Spleen (tissue), 11 donors: ENCODE measurements at regions not wholly inside any gene's neighbourhood (a gene's known extent, or its start where the extent isn't known, plus 50 kb on each side); places are given as distances from the start of the nearest gene placed in this dataset.

ENCODE experiments used
- DNase-seq: peaks from one replicate; pipeline ENCODE4 v3.0.0-alpha.2; 2020
- H3K27ac ChIP-seq, 8 donors: fragments of 200-600 bp; sonication (generic) in 7 of 8; 1 replicate in 4 of 8; 2 replicates in 4 of 8; pipeline versions ENCODE4 v1.5.0 to v1.8.0; 2016 to 2021; ENCODE audit warnings: inconsistent platforms in 4 of 8, mild to moderate bottlenecking in 4 of 8, moderate library complexity in 1 of 8
- H3K27me3 ChIP-seq, 7 donors: fragments of 200-600 bp; sonication (generic) in 6 of 7; replicated peaks in 1 of 7; 1 replicate in 4 of 7; 2 replicates in 3 of 7; pipeline versions ENCODE4 v1.5.0 to v1.8.0; 2016 to 2021; ENCODE audit warnings: inconsistent platforms in 3 of 7, mild to moderate bottlenecking in 1 of 7
- H3K36me3 ChIP-seq, 6 donors: fragments of 200-600 bp; sonication (generic) in 5 of 6; 1 replicate in 4 of 6; 2 replicates in 2 of 6; pipeline versions ENCODE4 v1.5.0 to v1.8.0; 2016 to 2021; ENCODE audit warnings: inconsistent platforms in 2 of 6
- H3K4me1 ChIP-seq, 6 donors: fragments of 200-600 bp; sonication (generic) in 5 of 6; 1 replicate in 3 of 6; 2 replicates in 3 of 6; pipeline versions ENCODE4 v1.5.0 to v1.8.0; 2016 to 2021; ENCODE audit warnings: inconsistent platforms in 3 of 6
- H3K4me3 ChIP-seq, 8 donors: fragments of 200-600 bp; sonication (generic) in 7 of 8; 1 replicate in 4 of 8; 2 replicates in 4 of 8; pipeline versions ENCODE4 v1.5.0 to v1.8.0; 2016 to 2021; ENCODE audit warnings: inconsistent platforms in 4 of 8, mild to moderate bottlenecking in 4 of 8, moderate library complexity in 2 of 8
- H3K9me3 ChIP-seq, 8 donors: fragments of 200-600 bp; sonication (generic) in 7 of 8; 1 replicate in 4 of 8; 2 replicates in 4 of 8; pipeline versions ENCODE4 v1.5.0 to v1.8.0; 2016 to 2021; ENCODE audit warnings: inconsistent platforms in 4 of 8
- POLR2A ChIP-seq, 3 donors: fragments of 450-650 bp; IDR thresholded peaks; one replicate each; pipeline ENCODE4 v1.5.1; 2017; ENCODE audit warnings: antibody characterized with exemption in 3 of 3, mild to moderate bottlenecking in 1 of 3
- POLR2AphosphoS5 ChIP-seq, 3 donors: sonication (generic); formaldehyde crosslinking; IDR thresholded peaks; one replicate each; pipeline ENCODE4 v1.5.1; 2017; ENCODE audit warnings: antibody characterized with exemption in 3 of 3
- WGBS, 5 donors: extraction: QIAGEN DNeasy Blood & Tissue Kit in 3 of 5; methylation state at CpG; one replicate each; pipeline versions ENCODE4 v1.1.5 to v1.1.7; 2013 to 2018; 5-methylcytosine and 5-hydroxymethylcytosine counted together
- intact Hi-C: fragments of 100-400 bp; cut with DNase I; formaldehyde crosslinking; loops from one replicate; pipeline ENCODE4 v1.15.0; 2023; ENCODE audit warnings: low total_unique reads
- TF ChIP-seq, protein P1 (sequence below), 11 experiments: fragments of 200-600 bp in 7 of 11; fragments of 450-650 bp in 4 of 11; sonication (generic) in 4 of 11; IDR thresholded peaks in 8 of 11; conservative IDR thresholded peaks in 3 of 11; 1 replicate in 7 of 11; 2 replicates in 4 of 11; pipeline versions ENCODE4 v1.4.0 to v1.8.0; 2016 to 2021; ENCODE audit warnings: antibody characterized with exemption in 11 of 11, inconsistent platforms in 4 of 11, mild to moderate bottlenecking in 1 of 11
- donor health status: healthy with polysubstance abuse.
- donor health status: DM: no; HTN: no; CAD: no; lungs with moderate emphysema.
- donor health status: DM: no; HTN: no; CAD: no.
- donor health status: Bipolar disorder and iron deficiency.
- donor health status: healthy.
- donor health status: DM: no; HTN: no; CAD: no.
- donor health status: DM: yes; HTN: yes; CAD: no.

DNA sequence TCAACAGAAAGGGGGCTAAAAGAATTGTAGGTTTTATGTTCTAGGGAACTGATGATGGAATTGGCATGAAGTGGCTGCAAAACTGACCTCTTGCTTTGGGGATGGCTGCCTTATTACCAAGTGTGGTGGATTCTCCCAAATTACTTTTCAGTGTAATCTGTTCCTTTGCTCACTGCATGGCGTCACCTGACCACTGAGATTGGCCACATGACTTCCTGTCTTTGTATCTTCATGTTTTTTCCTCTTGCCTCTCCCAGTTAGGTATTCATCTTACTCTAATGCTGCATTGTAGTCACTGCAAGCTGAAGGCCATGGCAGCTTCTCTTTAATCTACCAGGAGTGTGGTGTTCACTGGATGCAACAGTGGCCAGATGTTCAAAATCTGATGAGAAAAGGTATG lies 257.7 kb upstream of the TNP1 start:
- no peaks in the 10 kb centered on the region for H3K4me1 ChIP-seq
- H3K36me3 ChIP-seq: no peaks in the 10 kb centered on the region
- no peak overlapping the region for H3K27ac ChIP-seq
- TF ChIP-seq, protein P1, sequence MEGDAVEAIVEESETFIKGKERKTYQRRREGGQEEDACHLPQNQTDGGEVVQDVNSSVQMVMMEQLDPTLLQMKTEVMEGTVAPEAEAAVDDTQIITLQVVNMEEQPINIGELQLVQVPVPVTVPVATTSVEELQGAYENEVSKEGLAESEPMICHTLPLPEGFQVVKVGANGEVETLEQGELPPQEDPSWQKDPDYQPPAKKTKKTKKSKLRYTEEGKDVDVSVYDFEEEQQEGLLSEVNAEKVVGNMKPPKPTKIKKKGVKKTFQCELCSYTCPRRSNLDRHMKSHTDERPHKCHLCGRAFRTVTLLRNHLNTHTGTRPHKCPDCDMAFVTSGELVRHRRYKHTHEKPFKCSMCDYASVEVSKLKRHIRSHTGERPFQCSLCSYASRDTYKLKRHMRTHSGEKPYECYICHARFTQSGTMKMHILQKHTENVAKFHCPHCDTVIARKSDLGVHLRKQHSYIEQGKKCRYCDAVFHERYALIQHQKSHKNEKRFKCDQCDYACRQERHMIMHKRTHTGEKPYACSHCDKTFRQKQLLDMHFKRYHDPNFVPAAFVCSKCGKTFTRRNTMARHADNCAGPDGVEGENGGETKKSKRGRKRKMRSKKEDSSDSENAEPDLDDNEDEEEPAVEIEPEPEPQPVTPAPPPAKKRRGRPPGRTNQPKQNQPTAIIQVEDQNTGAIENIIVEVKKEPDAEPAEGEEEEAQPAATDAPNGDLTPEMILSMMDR (IDR thresholded peaks at IDR 0.05 in 8 of 11, conservative IDR thresholded peaks at IDR 0.05 in 3 of 11): no peak
- TF ChIP-seq POLR2A (IDR thresholded peaks at IDR 0.05) (no peak), POLR2AphosphoS5 (IDR thresholded peaks at IDR 0.05) (no peak)
- peaks cover 0 to 6% (median 0%) of the 10 kb centered on the region in 7 donors for H3K27me3 ChIP-seq
- intact Hi-C loops: no loop called here
- no peaks in the 10 kb centered on the region for H3K9me3 ChIP-seq
- DNase-seq: no peak
- no peak overlapping the region for H3K4me3 ChIP-seq
- 65 to 79% (median 70%) methylated on average over 1 of the region's 1 CpG for WGBS, 5 donors

DNA sequence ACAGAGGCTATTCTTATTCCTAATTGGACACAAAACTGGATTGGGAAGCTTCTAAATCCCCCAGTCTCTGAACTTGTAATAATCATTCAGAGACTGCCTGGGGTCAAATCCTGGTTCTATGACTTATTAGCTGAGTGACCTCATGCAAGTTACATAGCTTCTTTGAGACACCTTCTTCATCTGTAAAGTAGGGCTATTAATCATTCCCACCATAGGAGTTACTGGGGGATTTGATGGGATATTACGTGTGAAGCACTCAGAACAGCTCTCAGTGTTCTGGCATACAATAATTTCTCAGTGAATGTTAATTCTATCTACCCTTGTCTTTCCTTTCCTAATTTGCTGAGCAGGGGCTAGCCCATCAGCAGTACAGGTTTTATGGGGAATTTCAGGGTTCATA lies 256.7 kb upstream of the TNP1 start:
- no peak overlapping the region for H3K27ac ChIP-seq
- no peaks in the 10 kb centered on the region for H3K4me1 ChIP-seq
- DNase-seq: no peak
- H3K4me3 ChIP-seq: no peak overlapping the region
- no peak for TF ChIP-seq POLR2AphosphoS5 (IDR thresholded peaks at IDR 0.05)
- no peak for TF ChIP-seq POLR2A (IDR thresholded peaks at IDR 0.05)
- TF ChIP-seq, protein P1 (IDR thresholded peaks at IDR 0.05 in 8 of 11, conservative IDR thresholded peaks at IDR 0.05 in 3 of 11): no peak
- no peaks in the 10 kb centered on the region for H3K36me3 ChIP-seq
- no peaks in the 10 kb centered on the region for H3K9me3 ChIP-seq
- H3K27me3 ChIP-seq: peaks cover 0 to 6% (median 0%) of the 10 kb centered on the region in 7 donors
- intact Hi-C loops: no loop called here
- WGBS, 5 donors: 82 to 94% (median 84%) methylated on average over 1 of the region's 1 CpG

DNA sequence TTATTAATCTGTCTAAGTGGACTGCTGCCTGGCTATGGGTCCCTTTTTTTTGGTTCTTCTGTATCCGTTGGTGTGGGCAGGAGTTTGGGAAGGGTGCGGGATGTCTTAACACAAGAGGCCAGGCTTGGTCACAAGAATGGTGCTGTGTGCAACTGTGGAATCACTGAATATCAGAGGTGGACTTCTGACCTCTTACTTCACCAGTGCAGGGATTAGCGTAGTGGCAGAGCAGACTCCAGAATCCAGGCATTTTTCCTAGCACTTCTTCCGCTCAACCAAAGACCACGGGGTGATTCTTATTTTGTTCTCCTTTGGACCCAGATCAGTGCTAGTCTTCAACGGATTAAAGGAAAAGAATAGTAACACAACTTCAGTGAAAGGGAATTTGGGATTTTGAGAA lies 254.3 kb upstream of the TNP1 start:
- DNase-seq: no peak
- no peak overlapping the region for H3K4me3 ChIP-seq
- TF ChIP-seq POLR2AphosphoS5 (IDR thresholded peaks at IDR 0.05) (no peak), POLR2A (IDR thresholded peaks at IDR 0.05) (no peak)
- TF ChIP-seq, protein P1 (IDR thresholded peaks at IDR 0.05 in 8 of 11, conservative IDR thresholded peaks at IDR 0.05 in 3 of 11): no peak
- no peak overlapping the region for H3K27ac ChIP-seq
- no peaks in the 10 kb centered on the region for H3K36me3 ChIP-seq
- WGBS, 5 donors: 81 to 92% (median 88%) methylated on average over 6 of the region's 6 CpGs
- H3K9me3 ChIP-seq: no peaks in the 10 kb centered on the region
- no peaks in the 10 kb centered on the region for H3K4me1 ChIP-seq
- intact Hi-C loops: no loop called here
- H3K27me3 ChIP-seq: no peaks in the 10 kb centered on the region

DNA sequence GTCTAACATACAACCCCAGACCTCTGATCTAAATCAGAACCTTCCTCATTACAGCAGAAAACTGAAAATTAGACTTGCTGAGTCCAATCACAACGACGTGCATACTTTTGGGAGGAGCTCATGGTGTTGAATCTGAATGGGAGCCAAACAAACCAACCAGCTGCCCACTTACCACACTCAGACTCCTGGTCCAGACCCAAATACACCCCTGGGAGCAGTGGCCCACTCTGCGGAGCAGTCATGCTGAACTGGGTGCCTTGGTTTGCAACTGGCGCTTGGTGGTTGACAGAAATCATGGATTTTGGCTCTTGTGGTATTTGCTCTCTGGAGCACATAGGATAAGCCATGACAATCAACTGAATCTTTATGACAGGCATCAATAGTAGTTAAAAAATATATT lies 253.6 kb upstream of the TNP1 start:
- Histone ChIP-seq H3K4me1 (no peaks in the 10 kb centered on the region), H3K27ac (no peak overlapping the region), H3K4me3 (no peak overlapping the region), H3K27me3 (no peaks in the 10 kb centered on the region), H3K9me3 (no peaks in the 10 kb centered on the region), H3K36me3 (no peaks in the 10 kb centered on the region)
- 94 to 100% (median 95%) methylated on average over 4 of the region's 4 CpGs for WGBS, 5 donors
- intact Hi-C loops: no loop called here
- no peak for DNase-seq
- TF ChIP-seq, protein P1 (IDR thresholded peaks at IDR 0.05 in 8 of 11, conservative IDR thresholded peaks at IDR 0.05 in 3 of 11): no peak
- TF ChIP-seq POLR2AphosphoS5 (IDR thresholded peaks at IDR 0.05) (no peak), POLR2A (IDR thresholded peaks at IDR 0.05) (no peak)
